Neuronal stem cell (in vitro differentiated cells): ENCODE measurements at regions not wholly inside any gene's neighbourhood (a gene's known extent, or its start where the extent isn't known, plus 50 kb on each side); places are given as distances from the start of the nearest gene placed in this dataset.
A peak's percentile ranks its signal among the peaks of the same experiment; 100 is the strongest.
"Not testable (repeated sequence)": the region's sequence is repeated elsewhere in the genome, so short reads cannot be mapped to it uniquely, and the experiment has no call there.

ENCODE experiments used
- DNase-seq: peaks from one replicate; pipeline ENCODE4 v3.0.0-alpha.2; 2013; ENCODE audit warnings: low spot score
- H2AFZ ChIP-seq: one replicate; pipeline ENCODE4 v1.6.1; 2013; ENCODE audit warnings: mild to moderate bottlenecking, low read length, inconsistent platforms
- H2AK5ac ChIP-seq: 2 replicates; pipeline ENCODE4 v1.6.1; 2013; ENCODE audit warnings: low read depth, mild to moderate bottlenecking, inconsistent platforms, low read length, moderate library complexity, mixed read lengths
- H2BK120ac ChIP-seq: 2 replicates; pipeline ENCODE4 v1.6.1; 2013; ENCODE audit warnings: low read depth, mild to moderate bottlenecking, inconsistent platforms, low read length, moderate library complexity, mixed read lengths
- H2BK12ac ChIP-seq: one replicate; pipeline ENCODE4 v1.6.1; 2013; ENCODE audit warnings: low read length, inconsistent platforms
- H2BK15ac ChIP-seq: 2 replicates; pipeline ENCODE4 v1.6.1; 2013; ENCODE audit warnings: mild to moderate bottlenecking, low read length, inconsistent platforms, mixed read lengths
- H2BK5ac ChIP-seq: one replicate; pipeline ENCODE4 v1.6.1; 2013; ENCODE audit warnings: inconsistent platforms, mild to moderate bottlenecking, low read length, moderate library complexity
- H3K14ac ChIP-seq: one replicate; pipeline ENCODE4 v1.6.1; 2013; ENCODE audit warnings: low read length, inconsistent platforms
- H3K18ac ChIP-seq: 2 replicates; pipeline ENCODE4 v1.6.1; 2013; ENCODE audit warnings: low read length, inconsistent platforms
- H3K23ac ChIP-seq: 2 replicates; pipeline ENCODE4 v1.6.1; 2013; ENCODE audit warnings: low read depth, mild to moderate bottlenecking, mixed read lengths, low read length, inconsistent platforms; ENCODE audit not compliant: poor library complexity
- H3K27ac ChIP-seq: replicated peaks from 3 replicates; pipeline ENCODE4 v1.5.1; 2013; ENCODE audit warnings: low read length, inconsistent platforms
- H3K27me3 ChIP-seq, 3 experiments: 2 replicates each; pipeline ENCODE4 v1.6.1; 2013; ENCODE audit warnings: low read length in 3 of 3, mild to moderate bottlenecking in 2 of 3, inconsistent platforms in 1 of 3, low read depth in 1 of 3, mixed read lengths in 1 of 3, moderate library complexity in 1 of 3; ENCODE audit not compliant: control insufficient read depth in 3 of 3, insufficient read depth in 3 of 3
- H3K36me3 ChIP-seq, 2 donors: replicated peaks in 1 of 2; 2 replicates each; pipeline ENCODE4 v1.6.1; 2013; ENCODE audit warnings: low read length in 2 of 2; ENCODE audit not compliant: control insufficient read depth in 2 of 2, insufficient read depth in 2 of 2
- H3K4ac ChIP-seq: 2 replicates; pipeline ENCODE4 v1.6.1; 2013; ENCODE audit warnings: inconsistent platforms, mild to moderate bottlenecking, low read length, moderate library complexity
- H3K4me1 ChIP-seq, 2 donors: 1 replicate in 1 of 2; 2 replicates in 1 of 2; pipeline ENCODE4 v1.6.1; 2013; ENCODE audit warnings: low read length in 2 of 2, low read depth in 1 of 2; ENCODE audit not compliant: control insufficient read depth in 2 of 2, insufficient read depth in 1 of 2
- H3K4me2 ChIP-seq: one replicate; pipeline ENCODE4 v1.6.1; 2013; ENCODE audit warnings: mild to moderate bottlenecking, low read length, inconsistent platforms; ENCODE audit not compliant: insufficient read depth, poor library complexity, severe bottlenecking
- H3K4me3 ChIP-seq, 2 donors: 2 replicates each; pipeline ENCODE4 v1.5.1; 2013; ENCODE audit warnings: low read length in 2 of 2, mild to moderate bottlenecking in 2 of 2, inconsistent platforms in 1 of 2, moderate library complexity in 1 of 2
- H3K79me1 ChIP-seq: one replicate; pipeline ENCODE4 v1.6.1; 2013; ENCODE audit warnings: low read depth, mild to moderate bottlenecking, inconsistent platforms, low read length, moderate library complexity
- H3K9ac ChIP-seq: one replicate; pipeline ENCODE4 v1.6.1; 2013; ENCODE audit warnings: mild to moderate bottlenecking, low read depth, low read length, inconsistent platforms; ENCODE audit not compliant: poor library complexity
- H3K9me3 ChIP-seq, 2 donors: replicated peaks in 1 of 2; 2 replicates each; pipeline versions ENCODE3 to v1.6.1; 2013; ENCODE audit warnings: low read length in 2 of 2, mild to moderate bottlenecking in 2 of 2, inconsistent platforms in 1 of 2, low read depth in 1 of 2, mixed read lengths in 1 of 2, moderate library complexity in 1 of 2; ENCODE audit not compliant: control insufficient read depth in 2 of 2, insufficient read depth in 1 of 2
- H4K8ac ChIP-seq: one replicate; pipeline ENCODE4 v1.6.1; 2013; ENCODE audit warnings: low read depth, mild to moderate bottlenecking, inconsistent platforms, low read length, moderate library complexity
- H4K91ac ChIP-seq: one replicate; pipeline ENCODE4 v1.6.1; 2013; ENCODE audit warnings: low read length, low read depth, mild to moderate bottlenecking, inconsistent platforms; ENCODE audit not compliant: poor library complexity
- WGBS, 2 donors: extraction: QIAGEN DNeasy Blood & Tissue Kit; methylation state at CpG; one replicate each; pipeline ENCODE4 v1.1.7; 2013; ENCODE audit warnings: missing lambda C conversion rate in 2 of 2, mixed read lengths in 1 of 2; ENCODE audit not compliant: insufficient read length in 2 of 2, insufficient replicate concordance in 1 of 2; ENCODE audit errors: extremely low coverage in 2 of 2; 5-methylcytosine and 5-hydroxymethylcytosine counted together

- WGBS, 2 donors, result no CpG with 5 or more reads among the region's 3 CpGs
- DNase-seq, result no peak
- Histone ChIP-seq H3K23ac (no peak overlapping the region), H2BK12ac (no peak overlapping the region), H3K9ac (no peak overlapping the region), H3K9me3 (no peaks in the 10 kb centered on the region), H2AK5ac (no peak overlapping the region), H2BK5ac (no peak overlapping the region), H2BK120ac (no peak overlapping the region), H3K4me1 (no peaks in the 10 kb centered on the region), H3K4ac (no peak overlapping the region), H3K79me1 (no peaks in the 10 kb centered on the region), H2BK15ac (no peak overlapping the region), H3K4me3 (no peak overlapping the region), H2AFZ (no peak overlapping the region), H3K14ac (no peak overlapping the region), H3K36me3 (no peaks in the 10 kb centered on the region), H3K27me3 (no peaks in the 10 kb centered on the region), H3K27ac (no peak overlapping the region), H4K91ac (no peak overlapping the region), H3K18ac (no peak overlapping the region), H3K4me2 (no peak overlapping the region), H4K8ac (no peak overlapping the region)
Observed at GRCh38 chr4:95761871-95762270, 78.0 kb upstream of the PDHA2 start.

GRCh38 chr4:95761426-95761825 is 78.5 kb upstream of the PDHA2 start:
- H3K27me3 ChIP-seq, result no peaks in the 10 kb centered on the region
- H3K4me1 ChIP-seq, result no peaks in the 10 kb centered on the region
- no peak overlapping the region for H2AK5ac ChIP-seq
- no peak overlapping the region for H3K18ac ChIP-seq
- no peak overlapping the region for H2AFZ ChIP-seq
- no peak overlapping the region for H4K91ac ChIP-seq
- no peak overlapping the region for H2BK15ac ChIP-seq
- no peak overlapping the region for H3K4me2 ChIP-seq
- H3K9ac ChIP-seq, result no peak overlapping the region
- H2BK5ac ChIP-seq, result no peak overlapping the region
- no peaks in the 10 kb centered on the region for H3K36me3 ChIP-seq
- no peaks in the 10 kb centered on the region for H3K9me3 ChIP-seq
- H3K27ac ChIP-seq, result no peak overlapping the region
- H4K8ac ChIP-seq, result no peak overlapping the region
- no peak overlapping the region for H3K23ac ChIP-seq
- H2BK120ac ChIP-seq, result no peak overlapping the region
- H3K79me1 ChIP-seq, result no peaks in the 10 kb centered on the region
- H3K4me3 ChIP-seq, result no peak overlapping the region
- WGBS, 2 donors, result no CpG with 5 or more reads among the region's 1 CpG
- H2BK12ac ChIP-seq, result no peak overlapping the region
- H3K14ac ChIP-seq, result no peak overlapping the region
- H3K4ac ChIP-seq, result no peak overlapping the region
- DNase-seq, result no peak

- not testable (repeated sequence) for DNase-seq, H2BK15ac ChIP-seq, H3K18ac ChIP-seq, H3K14ac ChIP-seq, H2BK12ac ChIP-seq, H3K23ac ChIP-seq, H3K4me3 ChIP-seq, H3K9ac ChIP-seq, H3K4me1 ChIP-seq, H3K4ac ChIP-seq, H2BK120ac ChIP-seq, H2AK5ac ChIP-seq, H3K4me2 ChIP-seq, H4K91ac ChIP-seq, H3K27ac ChIP-seq, H3K9me3 ChIP-seq, H4K8ac ChIP-seq, H3K36me3 ChIP-seq, H3K79me1 ChIP-seq, H2BK5ac ChIP-seq, H3K27me3 ChIP-seq
- no CpG with 5 or more reads among the region's 1 CpG for WGBS, 2 donors
- H2AFZ ChIP-seq, result peak overlapping the region; percentile 4
Observed at GRCh38 chr4:95760646-95761045, 79.2 kb upstream of the PDHA2 start.

GRCh38 chr4:95758001-95758400 is 81.9 kb upstream of the PDHA2 start:
- no peak overlapping the region for H3K4me2 ChIP-seq

More at GRCh38 chr4:95758001-95758400, 81.9 kb upstream of the PDHA2 start:
- DNase-seq, result no peak
- no peak overlapping the region for H3K27ac ChIP-seq
- H3K9ac ChIP-seq, result no peak overlapping the region
- no peak overlapping the region for H2BK15ac ChIP-seq
- no peak overlapping the region for H2BK120ac ChIP-seq
- H4K8ac ChIP-seq, result no peak overlapping the region
- H4K91ac ChIP-seq, result no peak overlapping the region
- no peaks in the 10 kb centered on the region for H3K9me3 ChIP-seq
- no peak overlapping the region for H2AK5ac ChIP-seq
- H3K36me3 ChIP-seq, result no peaks in the 10 kb centered on the region
- no peak overlapping the region for H3K4ac ChIP-seq
- H3K18ac ChIP-seq, result no peak overlapping the region
- H2AFZ ChIP-seq, result peak overlapping the region; percentile 62
- no peak overlapping the region for H3K23ac ChIP-seq
- no peak overlapping the region for H3K14ac ChIP-seq
- no peak overlapping the region for H3K4me3 ChIP-seq
- no peaks in the 10 kb centered on the region for H3K4me1 ChIP-seq
- no peak overlapping the region for H2BK12ac ChIP-seq
- H3K79me1 ChIP-seq, result no peaks in the 10 kb centered on the region
- no peak overlapping the region for H2BK5ac ChIP-seq
- H3K27me3 ChIP-seq, result no peaks in the 10 kb centered on the region
